ENCODE measurements at regions not wholly inside any gene's neighbourhood (a gene's known extent, or its start where the extent isn't known, plus 50 kb on each side); places are given as distances from the start of the nearest gene placed in this dataset.

DNA sequence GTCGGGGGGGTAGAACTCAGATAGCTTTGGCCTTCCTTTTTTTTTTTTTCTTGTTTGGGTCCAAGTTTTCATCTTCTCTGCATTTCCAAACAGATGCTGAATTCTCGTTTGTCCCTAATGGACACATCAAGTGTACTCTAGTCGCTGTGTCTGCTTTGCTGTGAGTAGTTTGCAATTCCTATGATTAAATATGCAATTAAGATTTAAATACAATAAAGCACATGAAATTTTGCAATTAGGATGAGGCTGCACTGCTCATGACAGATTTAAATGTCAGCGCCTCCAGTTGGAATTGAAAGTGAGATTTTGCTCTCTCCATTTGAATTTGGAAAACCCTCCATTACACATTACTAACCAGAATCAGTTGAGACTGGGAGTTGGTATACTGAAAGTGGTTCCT lies 70.4 kb downstream of the PFDN4 start:
- TF ChIP-seq, protein P1, sequence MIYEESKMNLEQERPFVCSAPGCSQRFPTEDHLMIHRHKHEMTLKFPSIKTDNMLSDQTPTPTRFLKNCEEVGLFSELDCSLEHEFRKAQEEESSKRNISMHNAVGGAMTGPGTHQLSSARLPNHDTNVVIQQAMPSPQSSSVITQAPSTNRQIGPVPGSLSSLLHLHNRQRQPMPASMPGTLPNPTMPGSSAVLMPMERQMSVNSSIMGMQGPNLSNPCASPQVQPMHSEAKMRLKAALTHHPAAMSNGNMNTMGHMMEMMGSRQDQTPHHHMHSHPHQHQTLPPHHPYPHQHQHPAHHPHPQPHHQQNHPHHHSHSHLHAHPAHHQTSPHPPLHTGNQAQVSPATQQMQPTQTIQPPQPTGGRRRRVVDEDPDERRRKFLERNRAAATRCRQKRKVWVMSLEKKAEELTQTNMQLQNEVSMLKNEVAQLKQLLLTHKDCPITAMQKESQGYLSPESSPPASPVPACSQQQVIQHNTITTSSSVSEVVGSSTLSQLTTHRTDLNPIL (CRISPR knock-in tag; IDR thresholded peaks at IDR 0.05; ENCODE audit: low read depth): no peak
- no peak for TF ChIP-seq ZNF70 (CRISPR knock-in tag; IDR thresholded peaks at IDR 0.05)
- TF ChIP-seq, protein P2, sequence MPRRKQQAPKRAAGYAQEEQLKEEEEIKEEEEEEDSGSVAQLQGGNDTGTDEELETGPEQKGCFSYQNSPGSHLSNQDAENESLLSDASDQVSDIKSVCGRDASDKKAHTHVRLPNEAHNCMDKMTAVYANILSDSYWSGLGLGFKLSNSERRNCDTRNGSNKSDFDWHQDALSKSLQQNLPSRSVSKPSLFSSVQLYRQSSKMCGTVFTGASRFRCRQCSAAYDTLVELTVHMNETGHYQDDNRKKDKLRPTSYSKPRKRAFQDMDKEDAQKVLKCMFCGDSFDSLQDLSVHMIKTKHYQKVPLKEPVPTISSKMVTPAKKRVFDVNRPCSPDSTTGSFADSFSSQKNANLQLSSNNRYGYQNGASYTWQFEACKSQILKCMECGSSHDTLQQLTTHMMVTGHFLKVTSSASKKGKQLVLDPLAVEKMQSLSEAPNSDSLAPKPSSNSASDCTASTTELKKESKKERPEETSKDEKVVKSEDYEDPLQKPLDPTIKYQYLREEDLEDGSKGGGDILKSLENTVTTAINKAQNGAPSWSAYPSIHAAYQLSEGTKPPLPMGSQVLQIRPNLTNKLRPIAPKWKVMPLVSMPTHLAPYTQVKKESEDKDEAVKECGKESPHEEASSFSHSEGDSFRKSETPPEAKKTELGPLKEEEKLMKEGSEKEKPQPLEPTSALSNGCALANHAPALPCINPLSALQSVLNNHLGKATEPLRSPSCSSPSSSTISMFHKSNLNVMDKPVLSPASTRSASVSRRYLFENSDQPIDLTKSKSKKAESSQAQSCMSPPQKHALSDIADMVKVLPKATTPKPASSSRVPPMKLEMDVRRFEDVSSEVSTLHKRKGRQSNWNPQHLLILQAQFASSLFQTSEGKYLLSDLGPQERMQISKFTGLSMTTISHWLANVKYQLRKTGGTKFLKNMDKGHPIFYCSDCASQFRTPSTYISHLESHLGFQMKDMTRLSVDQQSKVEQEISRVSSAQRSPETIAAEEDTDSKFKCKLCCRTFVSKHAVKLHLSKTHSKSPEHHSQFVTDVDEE (CRISPR knock-in tag; IDR thresholded peaks at IDR 0.05): no peak
- no peak for TF ChIP-seq CSDC2 (CRISPR knock-in tag; IDR thresholded peaks at IDR 0.05)
- no peak for TF ChIP-seq ISL1 (CRISPR knock-in tag; IDR thresholded peaks at IDR 0.05)
- TF ChIP-seq ZFP30 (CRISPR knock-in tag; IDR thresholded peaks at IDR 0.05): no peak
- no peak for TF ChIP-seq SNAI2 (CRISPR knock-in tag; IDR thresholded peaks at IDR 0.05)
- no peak for TF ChIP-seq ESRRG (CRISPR knock-in tag; IDR thresholded peaks at IDR 0.05)
- TF ChIP-seq ZC3H10 (CRISPR knock-in tag; IDR thresholded peaks at IDR 0.05): no peak
- TF ChIP-seq ZNF565 (CRISPR knock-in tag; conservative IDR thresholded peaks at IDR 0.05; ENCODE audit: low read depth): no peak
- no peak for TF ChIP-seq BACH2 (CRISPR knock-in tag; IDR thresholded peaks at IDR 0.05; ENCODE audit: borderline replicate concordance)
- no peak for TF ChIP-seq ARNTL (CRISPR knock-in tag; IDR thresholded peaks at IDR 0.05; ENCODE audit: borderline replicate concordance, low read depth)
- TF ChIP-seq, protein P3, sequence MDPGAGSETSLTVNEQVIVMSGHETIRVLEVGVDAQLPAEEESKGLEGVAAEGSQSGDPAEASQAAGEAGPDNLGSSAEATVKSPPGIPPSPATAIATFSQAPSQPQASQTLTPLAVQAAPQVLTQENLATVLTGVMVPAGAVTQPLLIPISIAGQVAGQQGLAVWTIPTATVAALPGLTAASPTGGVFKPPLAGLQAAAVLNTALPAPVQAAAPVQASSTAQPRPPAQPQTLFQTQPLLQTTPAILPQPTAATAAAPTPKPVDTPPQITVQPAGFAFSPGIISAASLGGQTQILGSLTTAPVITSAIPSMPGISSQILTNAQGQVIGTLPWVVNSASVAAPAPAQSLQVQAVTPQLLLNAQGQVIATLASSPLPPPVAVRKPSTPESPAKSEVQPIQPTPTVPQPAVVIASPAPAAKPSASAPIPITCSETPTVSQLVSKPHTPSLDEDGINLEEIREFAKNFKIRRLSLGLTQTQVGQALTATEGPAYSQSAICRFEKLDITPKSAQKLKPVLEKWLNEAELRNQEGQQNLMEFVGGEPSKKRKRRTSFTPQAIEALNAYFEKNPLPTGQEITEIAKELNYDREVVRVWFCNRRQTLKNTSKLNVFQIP (CRISPR knock-in tag; IDR thresholded peaks at IDR 0.05; ENCODE audit: borderline replicate concordance, low read depth): no peak
- no peak for TF ChIP-seq RARB (CRISPR knock-in tag; IDR thresholded peaks at IDR 0.05)
- no peak for TF ChIP-seq TOX (CRISPR knock-in tag; IDR thresholded peaks at IDR 0.05; ENCODE audit: borderline replicate concordance)
- no peak for TF ChIP-seq OSR1 (CRISPR knock-in tag; IDR thresholded peaks at IDR 0.05)
- ATAC-seq: no peak

DNA sequence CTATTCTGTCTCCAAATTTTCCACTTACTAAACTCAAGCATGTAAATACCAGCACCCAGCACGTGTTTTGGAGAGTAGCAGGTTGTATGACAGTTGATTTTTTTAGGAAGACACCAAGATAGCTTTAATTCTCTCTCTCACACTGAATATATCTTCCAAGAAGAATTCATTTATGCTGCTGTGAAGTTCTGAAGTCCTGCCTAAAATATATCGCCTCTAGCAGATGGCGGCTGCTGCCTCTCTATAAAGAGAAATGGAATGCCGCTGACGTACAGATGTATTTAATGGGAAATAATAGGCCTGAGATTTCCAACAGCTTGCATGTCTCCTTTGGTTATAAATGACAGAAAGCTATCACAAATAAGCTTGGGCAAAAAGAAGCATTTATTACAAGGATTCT lies 74.7 kb downstream of the PFDN4 start:
- no peak for TF ChIP-seq RARB (CRISPR knock-in tag; IDR thresholded peaks at IDR 0.05)
- TF ChIP-seq BACH2 (CRISPR knock-in tag; IDR thresholded peaks at IDR 0.05; ENCODE audit: borderline replicate concordance): no peak
- TF ChIP-seq, protein P4, sequence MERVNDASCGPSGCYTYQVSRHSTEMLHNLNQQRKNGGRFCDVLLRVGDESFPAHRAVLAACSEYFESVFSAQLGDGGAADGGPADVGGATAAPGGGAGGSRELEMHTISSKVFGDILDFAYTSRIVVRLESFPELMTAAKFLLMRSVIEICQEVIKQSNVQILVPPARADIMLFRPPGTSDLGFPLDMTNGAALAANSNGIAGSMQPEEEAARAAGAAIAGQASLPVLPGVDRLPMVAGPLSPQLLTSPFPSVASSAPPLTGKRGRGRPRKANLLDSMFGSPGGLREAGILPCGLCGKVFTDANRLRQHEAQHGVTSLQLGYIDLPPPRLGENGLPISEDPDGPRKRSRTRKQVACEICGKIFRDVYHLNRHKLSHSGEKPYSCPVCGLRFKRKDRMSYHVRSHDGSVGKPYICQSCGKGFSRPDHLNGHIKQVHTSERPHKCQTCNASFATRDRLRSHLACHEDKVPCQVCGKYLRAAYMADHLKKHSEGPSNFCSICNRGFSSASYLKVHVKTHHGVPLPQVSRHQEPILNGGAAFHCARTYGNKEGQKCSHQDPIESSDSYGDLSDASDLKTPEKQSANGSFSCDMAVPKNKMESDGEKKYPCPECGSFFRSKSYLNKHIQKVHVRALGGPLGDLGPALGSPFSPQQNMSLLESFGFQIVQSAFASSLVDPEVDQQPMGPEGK (CRISPR knock-in tag; IDR thresholded peaks at IDR 0.05; ENCODE audit: borderline replicate concordance): no peak
- no peak for TF ChIP-seq GLIS3 (CRISPR knock-in tag; IDR thresholded peaks at IDR 0.05)
- TF ChIP-seq ZNF565 (CRISPR knock-in tag; conservative IDR thresholded peaks at IDR 0.05; ENCODE audit: low read depth): no peak
- no peak for ATAC-seq

DNA sequence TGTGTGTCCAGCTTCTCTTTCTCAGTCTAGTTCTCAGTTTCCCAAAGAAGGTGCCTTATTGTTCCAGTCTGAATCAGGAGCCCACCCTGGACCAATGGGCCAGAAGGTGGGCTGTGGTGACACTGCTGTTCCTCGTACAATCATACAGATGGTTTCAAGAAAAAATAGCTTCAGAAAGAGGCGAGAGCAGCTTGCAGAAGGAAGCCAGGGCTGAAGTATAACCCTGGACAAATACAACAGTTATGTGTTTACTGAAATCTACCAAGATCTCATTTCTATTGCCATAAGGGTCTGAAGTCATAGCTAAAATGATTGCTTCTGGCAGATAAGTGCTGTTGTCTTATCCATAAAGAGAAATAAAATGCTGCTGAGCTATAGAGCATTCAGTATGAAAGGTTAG lies 75.4 kb downstream of the PFDN4 start:
- no peak for TF ChIP-seq TCF4 (CRISPR knock-in tag; IDR thresholded peaks at IDR 0.05; ENCODE audit: borderline replicate concordance)
- no peak for ATAC-seq

DNA sequence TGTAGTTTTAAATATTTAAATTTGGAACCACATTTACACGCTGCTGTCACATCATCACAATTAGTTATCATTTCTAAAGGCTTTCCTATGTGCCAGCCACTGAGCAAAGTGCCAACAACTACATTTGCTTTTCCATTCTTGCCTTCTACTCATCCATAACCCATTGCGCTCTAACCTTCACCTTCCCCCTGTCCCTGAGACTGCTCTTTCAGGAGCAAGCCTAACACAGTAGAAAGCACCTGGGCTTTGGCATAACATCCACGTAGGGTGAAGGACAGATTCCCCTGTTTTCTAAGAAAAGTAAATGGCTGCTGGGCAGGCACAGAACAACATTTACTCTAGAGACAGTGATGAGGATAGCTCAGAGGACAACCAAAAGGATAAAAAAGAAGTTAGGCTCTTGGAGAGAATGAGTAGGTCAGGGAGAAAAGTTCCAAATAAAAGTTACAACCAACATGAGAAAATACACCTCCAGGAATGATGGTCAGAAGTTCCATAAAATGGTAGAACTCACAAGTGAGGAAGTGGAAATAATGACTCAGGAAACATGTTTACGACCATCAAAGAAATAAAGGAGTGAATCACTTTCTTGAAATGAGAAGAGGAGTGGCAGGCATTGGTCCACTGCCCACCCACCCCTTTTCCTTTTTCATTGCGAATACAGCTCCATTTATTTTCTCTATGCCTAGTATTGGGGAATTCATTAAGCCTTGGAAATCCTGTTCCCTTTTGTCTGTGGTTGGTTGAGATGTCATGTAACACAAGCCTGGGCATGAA lies 77.2 kb downstream of the PFDN4 start:
- no peak for TF ChIP-seq CSDC2 (CRISPR knock-in tag; IDR thresholded peaks at IDR 0.05)
- TF ChIP-seq TCF4 (CRISPR knock-in tag; IDR thresholded peaks at IDR 0.05; ENCODE audit: borderline replicate concordance): no peak
- no peak for TF ChIP-seq GLIS3 (CRISPR knock-in tag; IDR thresholded peaks at IDR 0.05)
- TF ChIP-seq ISL1 (CRISPR knock-in tag; IDR thresholded peaks at IDR 0.05): no peak
- no peak for TF ChIP-seq RARB (CRISPR knock-in tag; IDR thresholded peaks at IDR 0.05)
- no peak for TF ChIP-seq PPARA (CRISPR knock-in tag; IDR thresholded peaks at IDR 0.05; ENCODE audit: borderline replicate concordance)
- TF ChIP-seq ZC3H10 (CRISPR knock-in tag; IDR thresholded peaks at IDR 0.05): no peak
- no peak for TF ChIP-seq TOX (CRISPR knock-in tag; IDR thresholded peaks at IDR 0.05; ENCODE audit: borderline replicate concordance)
- TF ChIP-seq, protein P1 (CRISPR knock-in tag; IDR thresholded peaks at IDR 0.05; ENCODE audit: low read depth): no peak
- TF ChIP-seq, protein P5, sequence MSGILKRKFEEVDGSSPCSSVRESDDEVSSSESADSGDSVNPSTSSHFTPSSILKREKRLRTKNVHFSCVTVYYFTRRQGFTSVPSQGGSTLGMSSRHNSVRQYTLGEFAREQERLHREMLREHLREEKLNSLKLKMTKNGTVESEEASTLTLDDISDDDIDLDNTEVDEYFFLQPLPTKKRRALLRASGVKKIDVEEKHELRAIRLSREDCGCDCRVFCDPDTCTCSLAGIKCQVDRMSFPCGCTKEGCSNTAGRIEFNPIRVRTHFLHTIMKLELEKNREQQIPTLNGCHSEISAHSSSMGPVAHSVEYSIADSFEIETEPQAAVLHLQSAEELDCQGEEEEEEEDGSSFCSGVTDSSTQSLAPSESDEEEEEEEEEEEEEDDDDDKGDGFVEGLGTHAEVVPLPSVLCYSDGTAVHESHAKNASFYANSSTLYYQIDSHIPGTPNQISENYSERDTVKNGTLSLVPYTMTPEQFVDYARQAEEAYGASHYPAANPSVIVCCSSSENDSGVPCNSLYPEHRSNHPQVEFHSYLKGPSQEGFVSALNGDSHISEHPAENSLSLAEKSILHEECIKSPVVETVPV (CRISPR knock-in tag; IDR thresholded peaks at IDR 0.05): no peak
- TF ChIP-seq ESRRG (CRISPR knock-in tag; IDR thresholded peaks at IDR 0.05): no peak
- no peak for TF ChIP-seq ZFP30 (CRISPR knock-in tag; IDR thresholded peaks at IDR 0.05)
- no peak for TF ChIP-seq ZFP3 (CRISPR knock-in tag; IDR thresholded peaks at IDR 0.05)
- TF ChIP-seq, protein P3 (CRISPR knock-in tag; IDR thresholded peaks at IDR 0.05; ENCODE audit: borderline replicate concordance, low read depth): no peak
- TF ChIP-seq ARNTL (CRISPR knock-in tag; IDR thresholded peaks at IDR 0.05; ENCODE audit: borderline replicate concordance, low read depth): no peak
- no peak for TF ChIP-seq ZNF8 (CRISPR knock-in tag; IDR thresholded peaks at IDR 0.05)
- ATAC-seq: no peak
